ENCODE measurements at regions not wholly inside any gene's neighbourhood (a gene's known extent, or its start where the extent isn't known, plus 50 kb on each side); places are given as distances from the start of the nearest gene placed in this dataset.

- H3K4me3 ChIP-seq (ENCODE audit: low read length) = no peak overlapping the region
- no peak for DNase-seq (ENCODE audit: low read depth)
- TF ChIP-seq, protein P1, sequence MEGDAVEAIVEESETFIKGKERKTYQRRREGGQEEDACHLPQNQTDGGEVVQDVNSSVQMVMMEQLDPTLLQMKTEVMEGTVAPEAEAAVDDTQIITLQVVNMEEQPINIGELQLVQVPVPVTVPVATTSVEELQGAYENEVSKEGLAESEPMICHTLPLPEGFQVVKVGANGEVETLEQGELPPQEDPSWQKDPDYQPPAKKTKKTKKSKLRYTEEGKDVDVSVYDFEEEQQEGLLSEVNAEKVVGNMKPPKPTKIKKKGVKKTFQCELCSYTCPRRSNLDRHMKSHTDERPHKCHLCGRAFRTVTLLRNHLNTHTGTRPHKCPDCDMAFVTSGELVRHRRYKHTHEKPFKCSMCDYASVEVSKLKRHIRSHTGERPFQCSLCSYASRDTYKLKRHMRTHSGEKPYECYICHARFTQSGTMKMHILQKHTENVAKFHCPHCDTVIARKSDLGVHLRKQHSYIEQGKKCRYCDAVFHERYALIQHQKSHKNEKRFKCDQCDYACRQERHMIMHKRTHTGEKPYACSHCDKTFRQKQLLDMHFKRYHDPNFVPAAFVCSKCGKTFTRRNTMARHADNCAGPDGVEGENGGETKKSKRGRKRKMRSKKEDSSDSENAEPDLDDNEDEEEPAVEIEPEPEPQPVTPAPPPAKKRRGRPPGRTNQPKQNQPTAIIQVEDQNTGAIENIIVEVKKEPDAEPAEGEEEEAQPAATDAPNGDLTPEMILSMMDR (IDR thresholded peaks at IDR 0.05; ENCODE audit: insufficient read depth, low read depth, low read length, missing control alignments) = no peak
These were observed 98.0 kb downstream of the ADAMTS15 start for GRCh38 chr11:130546438-130546837.

- no peak for DNase-seq (ENCODE audit: low read depth)
- TF ChIP-seq, protein P1 (IDR thresholded peaks at IDR 0.05; ENCODE audit: insufficient read depth, low read depth, low read length, missing control alignments) = no peak
- no peak overlapping the region for H3K4me3 ChIP-seq (ENCODE audit: low read length)
These were observed 98.7 kb downstream of the ADAMTS15 start for GRCh38 chr11:130546901-130547694.

DNA sequence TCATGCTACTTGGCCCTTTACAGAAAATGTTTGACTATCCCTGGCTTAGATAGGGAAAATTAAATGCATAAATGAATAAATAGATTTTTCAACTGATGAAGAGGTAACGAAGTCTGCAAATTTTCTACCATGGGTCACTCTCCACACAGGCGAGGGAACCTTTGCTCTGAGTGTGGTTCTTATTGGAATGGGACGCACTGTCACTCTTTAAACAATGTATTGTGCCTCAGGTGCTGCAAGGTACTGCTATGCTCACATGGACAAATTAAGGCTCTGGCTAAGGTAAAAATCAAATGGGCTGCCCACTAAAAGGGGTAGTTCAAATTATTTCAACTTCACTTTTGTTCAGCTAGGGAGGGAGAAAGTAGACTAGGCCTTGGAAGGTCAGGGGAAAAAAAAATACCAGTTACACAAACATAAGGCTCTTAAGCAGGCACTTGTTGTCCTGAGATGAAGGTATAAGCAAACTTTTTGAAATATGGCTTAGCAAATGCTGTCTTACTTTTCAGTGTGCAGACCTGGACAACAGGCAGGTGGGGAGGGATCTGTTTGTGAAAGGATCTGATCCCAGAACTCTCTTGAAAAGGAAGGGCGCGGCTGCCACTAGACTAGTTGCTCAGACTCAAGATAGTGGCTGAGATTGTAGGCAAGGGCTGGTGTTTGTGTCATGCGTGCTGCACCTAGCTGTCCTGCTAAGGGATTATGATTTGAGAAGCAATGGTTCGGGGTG is 99.5 kb downstream of the ADAMTS15 start:
- TF ChIP-seq, protein P1 (IDR thresholded peaks at IDR 0.05; ENCODE audit: insufficient read depth, low read depth, low read length, missing control alignments) = no peak
- DNase-seq (ENCODE audit: low read depth) = no peak
- H3K4me3 ChIP-seq (ENCODE audit: low read length) = no peak overlapping the region

DNA sequence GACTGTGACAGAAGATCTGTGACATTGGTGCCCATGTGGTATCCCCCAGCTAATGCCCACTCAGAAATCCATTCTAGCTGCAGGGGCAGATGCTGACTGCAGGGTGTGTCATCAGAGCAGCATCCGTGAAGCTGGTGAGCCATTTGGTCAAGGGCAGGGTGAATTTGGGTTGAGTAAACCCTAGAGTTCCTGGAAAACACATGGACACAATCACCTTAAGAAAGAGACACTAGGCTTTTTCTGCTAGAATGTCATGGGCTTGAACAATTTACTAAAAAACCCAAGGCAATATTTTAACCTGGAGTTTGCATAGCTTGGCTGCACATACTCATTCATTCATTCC is 100.0 kb downstream of the ADAMTS15 start:
- TF ChIP-seq, protein P1 (IDR thresholded peaks at IDR 0.05; ENCODE audit: insufficient read depth, low read depth, low read length, missing control alignments) = no peak
- H3K4me3 ChIP-seq (ENCODE audit: low read length) = no peak overlapping the region
- peak; percentile 16 for DNase-seq (ENCODE audit: low read depth)

DNA sequence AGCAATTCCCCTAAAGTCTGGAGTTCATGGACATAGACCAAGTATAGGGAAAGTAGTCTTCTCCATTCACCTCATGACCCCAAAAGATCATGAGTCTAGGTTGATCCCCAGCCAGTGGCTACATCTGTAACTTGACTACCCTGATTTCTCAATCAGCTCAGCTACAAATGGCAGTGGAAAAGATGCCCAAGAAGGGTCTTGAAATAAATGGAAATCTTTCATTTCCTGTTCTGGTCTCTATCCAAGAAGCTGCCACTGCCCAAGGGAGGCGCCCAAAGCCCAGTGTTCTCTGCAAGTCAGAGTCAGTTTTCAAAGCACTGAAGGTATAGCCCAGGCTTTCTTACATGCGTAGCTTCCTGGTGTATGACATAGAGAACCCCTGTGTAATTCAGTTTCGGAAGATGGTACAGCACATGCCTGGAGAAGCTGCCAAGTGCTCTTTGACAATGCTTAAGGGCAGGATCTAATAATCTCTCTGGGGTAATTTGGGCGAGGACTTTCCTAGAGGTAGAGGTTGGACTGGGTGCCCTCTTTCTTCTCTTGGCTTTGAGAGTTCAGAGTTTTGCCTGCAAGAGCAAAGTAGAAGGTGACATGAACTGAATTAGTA is 101.1 kb downstream of the ADAMTS15 start:
- peak; percentile 18 for DNase-seq (ENCODE audit: low read depth)
- no peak overlapping the region for H3K4me3 ChIP-seq (ENCODE audit: low read length)
- TF ChIP-seq, protein P1 (IDR thresholded peaks at IDR 0.05; ENCODE audit: insufficient read depth, low read depth, low read length, missing control alignments) = no peak

DNA sequence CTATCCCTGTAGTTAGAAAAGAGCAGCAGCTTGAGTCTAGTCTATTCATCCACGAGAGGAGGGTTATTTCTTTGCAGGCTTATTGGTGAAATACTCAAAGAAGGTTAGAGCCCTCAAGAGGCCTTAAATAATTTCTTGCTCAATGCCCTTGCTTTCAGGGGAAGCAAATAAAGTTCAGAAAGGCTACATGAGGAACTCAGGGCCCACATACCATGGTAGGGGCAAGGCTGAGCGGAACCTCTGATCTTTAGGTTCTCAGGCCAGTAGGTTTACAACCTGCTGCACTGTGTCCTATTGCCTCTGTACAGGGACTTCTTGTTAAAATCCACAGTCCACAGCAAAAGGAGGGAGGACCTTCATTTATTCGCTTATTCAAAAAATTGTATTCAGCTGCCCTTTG is 101.7 kb downstream of the ADAMTS15 start:
- no peak for DNase-seq (ENCODE audit: low read depth)
- no peak overlapping the region for H3K4me3 ChIP-seq (ENCODE audit: low read length)
- TF ChIP-seq, protein P1 (IDR thresholded peaks at IDR 0.05; ENCODE audit: insufficient read depth, low read depth, low read length, missing control alignments) = no peak

All from epithelial cell of esophagus (primary cell).